ENCODE measurements at regions not wholly inside any gene's neighbourhood (a gene's known extent, or its start where the extent isn't known, plus 50 kb on each side); places are given as distances from the start of the nearest gene placed in this dataset.
"Not testable (repeated sequence)": the region's sequence is repeated elsewhere in the genome, so short reads cannot be mapped to it uniquely, and the experiment has no call there.

GRCh38 chr5:142405814-142406395 is 81.1 kb upstream of the SPRY4 start:
- DNase-seq (ENCODE audit: low read depth in 2 of 2) = no peak

- DNase-seq (ENCODE audit: low read depth in 2 of 2) = no peak
Observed at GRCh38 chr5:142405023-142405422, 80.2 kb upstream of the SPRY4 start.

GRCh38 chr5:142404046-142404477 is 79.2 kb upstream of the SPRY4 start:
- no peak for DNase-seq (ENCODE audit: low read depth in 2 of 2)

- DNase-seq (ENCODE audit: low read depth in 2 of 2) = no peak
Observed at GRCh38 chr5:142403583-142403982, 78.8 kb upstream of the SPRY4 start.

- no peak for DNase-seq (ENCODE audit: low read depth in 2 of 2)
Observed at GRCh38 chr5:142402752-142403318, 78.0 kb upstream of the SPRY4 start.

- DNase-seq (ENCODE audit: low read depth in 2 of 2) = no peak
Observed at GRCh38 chr5:142400415-142400814, 75.6 kb upstream of the SPRY4 start.

- DNase-seq (ENCODE audit: low read depth in 2 of 2) = no peak
Observed at GRCh38 chr5:142399891-142400290, 75.1 kb upstream of the SPRY4 start.

GRCh38 chr5:142398730-142399055 is 73.9 kb upstream of the SPRY4 start:
- DNase-seq (ENCODE audit: low read depth in 2 of 2) = no peak

GRCh38 chr5:142398011-142398729 is 73.3 kb upstream of the SPRY4 start:
- DNase-seq (ENCODE audit: low read depth in 2 of 2) = not testable (repeated sequence)

- no peak for DNase-seq (ENCODE audit: low read depth in 2 of 2)
Observed at GRCh38 chr5:142397178-142397577, 72.4 kb upstream of the SPRY4 start.

- DNase-seq (ENCODE audit: low read depth in 2 of 2) = no peak
Observed at GRCh38 chr5:142396436-142397038, 71.7 kb upstream of the SPRY4 start.

- no peak for DNase-seq (ENCODE audit: low read depth in 2 of 2)
Observed at GRCh38 chr5:142395334-142395733, 70.5 kb upstream of the SPRY4 start.

GRCh38 chr5:142391058-142391845 is 66.4 kb upstream of the SPRY4 start:
- DNase-seq (ENCODE audit: low read depth in 2 of 2) = no peak

GRCh38 chr5:142390334-142390733 is 65.5 kb upstream of the SPRY4 start:
- DNase-seq (ENCODE audit: low read depth in 2 of 2) = no peak

GRCh38 chr5:142388696-142389095 is 63.9 kb upstream of the SPRY4 start:
- DNase-seq (ENCODE audit: low read depth in 2 of 2) = no peak

- DNase-seq (ENCODE audit: low read depth in 2 of 2) = no peak
Observed at GRCh38 chr5:142387024-142387682, 62.3 kb upstream of the SPRY4 start.

GRCh38 chr5:142386137-142387023 is 61.6 kb upstream of the SPRY4 start:
- no peak for DNase-seq (ENCODE audit: low read depth in 2 of 2)

- no peak for DNase-seq (ENCODE audit: low read depth in 2 of 2)
Observed at GRCh38 chr5:142385194-142385593, 60.4 kb upstream of the SPRY4 start.

GRCh38 chr5:142384014-142384413 is 59.2 kb upstream of the SPRY4 start:
- no peak for DNase-seq (ENCODE audit: low read depth in 2 of 2)

GRCh38 chr5:142382186-142382585 is 57.4 kb upstream of the SPRY4 start:
- no peak for DNase-seq (ENCODE audit: low read depth in 2 of 2)
